ENCODE measurements at regions not wholly inside any gene's neighbourhood (a gene's known extent, or its start where the extent isn't known, plus 50 kb on each side); places are given as distances from the start of the nearest gene placed in this dataset.
"Not testable (repeated sequence)": the region's sequence is repeated elsewhere in the genome, so short reads cannot be mapped to it uniquely, and the experiment has no call there.

DNA sequence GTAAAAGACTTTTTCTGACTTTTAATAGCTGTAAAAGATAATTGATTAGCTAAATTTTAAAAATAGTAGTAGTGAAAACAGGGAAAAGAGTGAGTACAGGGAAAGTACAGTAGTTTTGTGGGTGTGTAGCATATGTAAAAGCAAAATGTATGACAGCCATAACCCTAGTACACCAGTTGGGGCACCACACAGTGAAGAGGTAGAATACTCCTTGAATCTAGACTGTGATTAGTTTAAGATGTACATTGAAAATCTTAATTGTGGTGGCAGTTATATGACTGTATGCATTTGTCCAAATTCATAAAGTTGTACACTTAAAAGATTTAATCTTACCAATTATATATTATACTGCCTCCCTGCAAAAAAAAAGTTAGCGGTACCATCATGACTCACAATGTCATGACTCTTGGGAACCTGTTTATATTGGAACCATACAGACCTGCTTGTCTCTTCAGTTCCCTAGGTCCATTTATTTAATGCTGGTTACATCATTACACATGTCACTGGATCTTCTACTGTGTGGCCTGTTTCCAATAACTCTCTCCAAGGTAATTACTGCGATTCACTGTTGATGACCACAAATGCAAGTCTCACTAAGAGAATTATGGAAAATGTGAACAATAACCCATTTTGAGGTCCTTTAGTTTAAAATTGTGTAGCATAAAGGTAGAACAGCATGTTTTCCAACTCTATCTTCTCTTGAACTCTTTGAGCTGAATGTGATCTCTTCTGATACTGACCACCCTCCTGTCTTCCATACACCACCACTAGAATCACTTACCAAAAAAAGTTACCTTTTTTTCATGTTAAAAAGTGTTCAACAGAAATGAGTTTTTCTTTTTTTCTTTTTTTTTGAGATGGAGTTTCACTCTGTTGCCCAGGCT lies 264.2 kb upstream of the AMIGO2 start:
- DNase-seq (ENCODE audit: low read depth): peak; percentile 34
- no peak overlapping the region for H3K4me3 ChIP-seq (replicated peaks; ENCODE audit: low read depth, low read length)
- TF ChIP-seq, protein P1, sequence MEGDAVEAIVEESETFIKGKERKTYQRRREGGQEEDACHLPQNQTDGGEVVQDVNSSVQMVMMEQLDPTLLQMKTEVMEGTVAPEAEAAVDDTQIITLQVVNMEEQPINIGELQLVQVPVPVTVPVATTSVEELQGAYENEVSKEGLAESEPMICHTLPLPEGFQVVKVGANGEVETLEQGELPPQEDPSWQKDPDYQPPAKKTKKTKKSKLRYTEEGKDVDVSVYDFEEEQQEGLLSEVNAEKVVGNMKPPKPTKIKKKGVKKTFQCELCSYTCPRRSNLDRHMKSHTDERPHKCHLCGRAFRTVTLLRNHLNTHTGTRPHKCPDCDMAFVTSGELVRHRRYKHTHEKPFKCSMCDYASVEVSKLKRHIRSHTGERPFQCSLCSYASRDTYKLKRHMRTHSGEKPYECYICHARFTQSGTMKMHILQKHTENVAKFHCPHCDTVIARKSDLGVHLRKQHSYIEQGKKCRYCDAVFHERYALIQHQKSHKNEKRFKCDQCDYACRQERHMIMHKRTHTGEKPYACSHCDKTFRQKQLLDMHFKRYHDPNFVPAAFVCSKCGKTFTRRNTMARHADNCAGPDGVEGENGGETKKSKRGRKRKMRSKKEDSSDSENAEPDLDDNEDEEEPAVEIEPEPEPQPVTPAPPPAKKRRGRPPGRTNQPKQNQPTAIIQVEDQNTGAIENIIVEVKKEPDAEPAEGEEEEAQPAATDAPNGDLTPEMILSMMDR (IDR thresholded peaks at IDR 0.05; ENCODE audit: low read length, missing control alignments): no peak

DNA sequence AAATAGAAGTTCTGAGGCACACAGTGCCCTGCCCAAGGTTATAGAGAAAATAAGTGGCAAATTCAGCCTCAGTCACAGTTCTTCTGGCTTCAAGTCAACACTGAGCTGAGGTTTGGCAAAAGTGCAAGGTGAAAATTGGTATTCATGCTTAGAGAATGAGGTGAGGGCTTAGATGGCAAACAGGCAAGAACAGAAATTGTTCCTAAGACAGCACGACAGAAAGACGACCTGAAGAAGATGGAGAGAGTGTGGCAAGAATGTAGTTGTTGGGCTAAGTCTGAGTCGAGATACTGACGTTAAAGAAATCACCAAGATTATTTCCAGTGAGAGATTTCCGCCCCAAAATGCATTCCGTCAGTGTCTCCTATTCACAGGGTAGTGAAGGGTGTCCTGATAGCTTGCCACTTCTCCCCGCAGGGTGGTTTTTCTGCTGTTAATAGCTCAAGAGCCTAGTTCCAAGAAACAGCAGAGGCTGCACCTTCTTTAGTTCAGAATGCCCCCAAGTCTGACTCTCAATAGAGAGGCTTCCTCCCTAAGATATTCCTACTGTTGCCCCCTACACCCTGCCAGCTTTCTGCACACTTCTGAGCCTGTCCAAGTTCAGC lies 260.8 kb upstream of the AMIGO2 start:
- TF ChIP-seq, protein P1 (IDR thresholded peaks at IDR 0.05; ENCODE audit: low read length, missing control alignments): no peak
- H3K4me3 ChIP-seq (replicated peaks; ENCODE audit: low read depth, low read length): no peak overlapping the region
- no peak for DNase-seq (ENCODE audit: low read depth)

DNA sequence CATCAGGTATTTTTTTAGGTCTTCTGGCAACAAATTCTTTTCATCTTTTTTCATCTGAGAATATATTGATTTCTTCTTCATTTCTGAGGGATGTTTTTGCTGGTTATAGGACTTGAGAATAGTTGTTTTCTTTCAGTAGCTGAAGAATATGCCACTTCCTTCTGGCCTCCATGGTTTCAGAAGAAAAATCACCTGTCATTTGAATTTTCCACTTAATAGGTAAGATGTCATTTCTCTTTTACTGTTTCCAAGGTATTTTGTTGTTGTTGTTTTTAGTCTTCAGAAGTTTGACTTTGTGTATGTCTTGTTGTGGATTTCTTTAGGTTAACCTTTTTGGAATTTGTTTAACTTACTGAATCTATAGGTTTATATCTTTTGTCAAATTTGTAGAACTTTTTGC lies 257.8 kb upstream of the AMIGO2 start:
- TF ChIP-seq, protein P1 (IDR thresholded peaks at IDR 0.05; ENCODE audit: low read length, missing control alignments): no peak
- no peak overlapping the region for H3K4me3 ChIP-seq (replicated peaks; ENCODE audit: low read depth, low read length)
- no peak for DNase-seq (ENCODE audit: low read depth)

DNA sequence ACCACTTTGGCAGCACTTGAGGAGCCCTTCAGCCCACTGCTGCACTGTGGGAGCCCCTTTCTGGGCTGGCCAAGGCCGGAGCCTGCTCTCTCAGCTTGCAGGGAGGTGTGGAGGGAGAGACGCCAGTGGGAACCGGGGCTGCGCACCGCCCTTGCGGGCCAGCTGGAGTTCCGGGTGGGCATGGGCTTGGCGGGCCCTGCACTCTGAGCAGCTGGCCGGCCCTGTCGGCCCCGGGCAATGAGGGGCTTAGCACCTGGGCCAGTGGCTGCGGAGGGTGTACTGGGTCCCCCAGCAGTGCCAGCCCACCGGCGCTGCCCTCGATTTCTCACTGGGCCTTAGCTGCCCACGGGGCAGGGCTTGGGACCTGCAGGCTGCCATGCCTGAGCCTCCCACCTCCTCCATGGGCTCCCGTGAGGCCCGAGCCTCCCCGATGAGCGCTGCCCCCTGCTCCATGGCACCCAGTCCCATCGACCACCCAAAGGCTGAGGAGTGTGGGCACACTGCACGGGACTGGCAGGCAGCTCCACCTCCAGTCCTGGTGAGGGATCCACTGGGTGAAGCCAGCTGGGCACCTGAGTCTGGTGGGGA lies 253.6 kb upstream of the AMIGO2 start:
- not testable (repeated sequence) for H3K4me3 ChIP-seq (replicated peaks; ENCODE audit: low read depth, low read length); DNase-seq (ENCODE audit: low read depth)

DNA sequence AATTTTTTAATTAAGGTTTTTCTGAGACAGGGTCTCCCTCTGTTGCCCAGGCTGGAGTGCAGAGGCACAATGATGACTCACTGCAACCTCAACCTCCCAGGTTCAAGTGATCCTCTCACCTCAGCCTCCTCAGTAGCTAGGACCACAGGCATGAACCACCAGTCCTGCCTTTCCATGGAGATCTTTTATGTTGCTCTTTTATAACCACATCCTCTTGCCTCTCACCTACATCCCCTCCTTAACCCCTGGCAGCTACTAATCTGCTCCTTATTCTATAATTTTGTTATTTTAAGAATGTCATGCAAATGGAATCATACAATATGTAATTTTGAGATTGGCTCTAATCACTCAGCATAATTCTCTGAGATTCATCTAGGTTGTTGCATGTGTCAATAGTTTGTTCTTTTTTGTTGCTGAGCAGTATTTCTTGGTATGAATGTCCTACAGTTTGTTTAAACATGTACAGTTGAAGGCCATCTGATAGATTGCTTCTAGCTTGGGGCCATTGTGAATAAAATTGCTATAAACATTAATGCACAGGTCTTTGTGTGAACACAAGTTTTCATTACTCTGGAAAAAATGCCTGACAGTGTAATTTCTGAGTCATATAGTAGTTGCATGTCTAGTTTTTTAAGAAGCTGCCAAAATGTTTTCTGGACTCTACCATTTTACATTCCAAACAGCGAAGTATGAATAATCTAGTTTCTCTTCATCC lies 249.2 kb upstream of the AMIGO2 start:
- TF ChIP-seq, protein P1 (IDR thresholded peaks at IDR 0.05; ENCODE audit: low read length, missing control alignments): no peak
- peak; percentile 52 for DNase-seq (ENCODE audit: low read depth)

DNA sequence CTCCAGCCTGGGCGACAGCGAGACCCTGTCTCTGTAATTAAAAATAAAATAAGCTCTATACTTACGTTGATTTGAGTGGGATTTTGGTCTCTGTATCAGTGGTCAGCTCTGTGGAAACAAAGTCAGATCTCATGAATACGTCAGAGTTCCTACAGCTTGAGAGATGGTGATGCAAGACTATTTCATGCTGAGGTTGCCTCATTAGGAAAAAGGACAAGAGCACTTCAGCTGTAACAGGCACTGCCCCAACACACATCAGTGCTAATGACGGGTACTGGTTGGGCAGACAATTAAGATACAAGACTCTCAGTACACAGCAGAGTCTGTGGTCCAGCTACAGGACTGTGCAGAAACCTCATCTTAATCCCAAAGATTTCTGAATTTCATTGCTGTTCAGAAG lies 246.4 kb upstream of the AMIGO2 start:
- TF ChIP-seq, protein P1 (IDR thresholded peaks at IDR 0.05; ENCODE audit: low read length, missing control alignments): no peak
- H3K4me3 ChIP-seq (replicated peaks; ENCODE audit: low read depth, low read length): no peak overlapping the region
- no peak for DNase-seq (ENCODE audit: low read depth)

More for the DNA sequence above, 249.2 kb upstream of the AMIGO2 start:
- H3K4me3 ChIP-seq (replicated peaks; ENCODE audit: low read depth, low read length): no peak overlapping the region

DNA sequence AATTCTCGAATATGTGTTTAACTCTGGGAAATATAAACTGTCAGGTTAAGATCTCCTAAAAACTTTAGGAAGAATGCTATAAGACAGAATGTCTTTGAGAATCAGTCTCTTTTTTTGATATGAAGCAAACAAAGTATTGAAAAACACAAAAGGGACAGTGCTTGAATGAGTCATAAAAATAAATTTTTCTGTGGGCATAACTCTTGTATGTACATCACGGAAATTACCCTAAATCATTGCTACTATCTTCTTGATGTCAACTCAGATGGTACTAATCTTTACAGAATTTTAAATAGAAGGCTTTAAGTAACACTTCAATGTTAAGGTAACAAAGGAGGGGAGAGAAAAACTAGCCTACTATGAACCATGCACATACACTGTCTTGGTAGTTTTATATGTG lies 244.0 kb upstream of the AMIGO2 start:
- no peak for DNase-seq (ENCODE audit: low read depth)
- H3K4me3 ChIP-seq (replicated peaks; ENCODE audit: low read depth, low read length): no peak overlapping the region
- TF ChIP-seq, protein P1 (IDR thresholded peaks at IDR 0.05; ENCODE audit: low read length, missing control alignments): no peak
